ENCODE measurements at regions not wholly inside any gene's neighbourhood (a gene's known extent, or its start where the extent isn't known, plus 50 kb on each side); places are given as distances from the start of the nearest gene placed in this dataset.

DNA sequence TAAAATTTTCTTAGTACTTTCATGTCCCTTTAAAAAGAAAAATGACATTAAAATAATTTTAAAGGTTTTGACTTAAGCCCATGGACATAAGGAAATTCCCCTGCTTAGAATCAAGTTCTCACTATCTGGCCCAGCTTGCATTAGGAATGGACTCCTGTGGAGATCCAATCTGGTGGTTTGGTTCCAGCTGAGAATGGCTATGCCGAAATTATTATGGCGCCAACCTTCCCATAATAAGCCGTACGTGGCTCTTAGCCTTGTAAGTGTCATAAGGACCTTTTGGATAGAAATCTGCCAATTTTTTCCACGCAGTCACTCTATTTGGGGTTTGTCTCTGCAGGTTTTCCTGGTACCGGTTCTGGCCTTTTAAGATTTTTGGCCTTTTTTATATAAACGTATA lies 262.1 kb upstream of the MAF start:
- Histone ChIP-seq H3K18ac (ENCODE audit: low read length) (no peak overlapping the region), H3K4me1 (ENCODE audit: control insufficient read depth in 1 of 2, insufficient read depth in 2 of 2, low read length in 2 of 2) (no peaks in the 10 kb centered on the region), H4K12ac (ENCODE audit: low read depth, low read length) (no peak overlapping the region), H3K14ac (ENCODE audit: low read length) (no peak overlapping the region), H2AK5ac (ENCODE audit: low read length) (no peak overlapping the region), H3K9me3 (ENCODE audit: insufficient read depth, low read depth, low read length) (peaks cover 2% of the 10 kb centered on the region), H4K8ac (ENCODE audit: low read depth, low read length) (no peak overlapping the region), H3K27me3 (ENCODE audit: insufficient read depth, low read length) (no peaks in the 10 kb centered on the region), H3K4ac (ENCODE audit: low read depth, low read length) (no peak overlapping the region), H3K79me2 (ENCODE audit: control insufficient read depth, insufficient read depth, low read length, poor library complexity) (no peaks in the 10 kb centered on the region), H2AFZ (ENCODE audit: insufficient read depth, low read length, poor library complexity) (no peak overlapping the region), H2BK5ac (ENCODE audit: low read depth, low read length, poor library complexity) (no peak overlapping the region), H3K27ac (ENCODE audit: low read depth, low read length) (no peak overlapping the region), H3K4me2 (ENCODE audit: low read length) (no peak overlapping the region), H3K36me3 (ENCODE audit: control insufficient read depth in 1 of 2, insufficient read depth in 2 of 2, low read length in 2 of 2) (no peaks in the 10 kb centered on the region), H2BK12ac (ENCODE audit: low read length) (no peak overlapping the region), H3K23ac (ENCODE audit: low read length) (no peak overlapping the region), H3K79me1 (ENCODE audit: low read length) (no peaks in the 10 kb centered on the region), H3K9ac (ENCODE audit: low read length) (no peak overlapping the region), H2BK120ac (ENCODE audit: insufficient read depth, low read length, poor library complexity) (no peak overlapping the region), H4K91ac (ENCODE audit: low read depth, low read length) (no peak overlapping the region), H3K4me3 (ENCODE audit: low read depth, low read length) (no peak overlapping the region)
- WGBS (ENCODE audit: extremely low coverage, insufficient coverage, insufficient read length) = no CpG with 5 or more reads among the region's 7 CpGs
- no peak for DNase-seq

DNA sequence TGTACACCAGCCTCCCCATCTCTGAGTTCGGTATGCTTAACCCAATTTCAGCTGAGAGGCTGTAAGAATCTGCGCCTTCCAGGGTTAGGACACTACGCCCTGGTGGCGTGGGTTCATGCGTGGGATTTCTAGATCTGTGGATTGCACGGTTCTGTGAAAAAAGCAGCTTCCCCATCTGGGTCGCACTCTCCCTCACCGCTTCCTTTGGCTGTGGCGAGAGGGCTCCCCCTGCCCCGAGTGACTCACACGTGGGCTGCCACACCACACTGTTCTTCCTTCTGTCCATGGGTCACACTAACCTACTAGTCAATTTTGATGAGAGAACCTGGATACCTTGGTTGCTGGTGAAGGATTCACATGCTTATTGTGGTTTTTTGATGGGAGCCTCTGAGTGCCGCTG lies 256.0 kb upstream of the MAF start:
- no peak overlapping the region for H3K14ac ChIP-seq (ENCODE audit: low read length)
- H2BK5ac ChIP-seq (ENCODE audit: low read depth, low read length, poor library complexity) = no peak overlapping the region
- H4K8ac ChIP-seq (ENCODE audit: low read depth, low read length) = no peak overlapping the region
- no peak for DNase-seq
- no peak overlapping the region for H4K12ac ChIP-seq (ENCODE audit: low read depth, low read length)
- H3K23ac ChIP-seq (ENCODE audit: low read length) = no peak overlapping the region
- no peak overlapping the region for H3K4ac ChIP-seq (ENCODE audit: low read depth, low read length)
- H3K79me1 ChIP-seq (ENCODE audit: low read length) = no peaks in the 10 kb centered on the region
- H3K4me3 ChIP-seq (ENCODE audit: low read depth, low read length) = no peak overlapping the region
- no peak overlapping the region for H2AFZ ChIP-seq (ENCODE audit: insufficient read depth, low read length, poor library complexity)
- H4K91ac ChIP-seq (ENCODE audit: low read depth, low read length) = no peak overlapping the region
- H3K27me3 ChIP-seq (ENCODE audit: insufficient read depth, low read length) = no peaks in the 10 kb centered on the region
- no peak overlapping the region for H3K18ac ChIP-seq (ENCODE audit: low read length)
- H3K9me3 ChIP-seq (ENCODE audit: insufficient read depth, low read depth, low read length) = peaks cover 5% of the 10 kb centered on the region
- no CpG with 5 or more reads among the region's 12 CpGs for WGBS (ENCODE audit: extremely low coverage, insufficient coverage, insufficient read length)
- no peak overlapping the region for H3K27ac ChIP-seq (ENCODE audit: low read depth, low read length)
- H3K4me2 ChIP-seq (ENCODE audit: low read length) = no peak overlapping the region
- no peaks in the 10 kb centered on the region for H3K4me1 ChIP-seq (ENCODE audit: control insufficient read depth in 1 of 2, insufficient read depth in 2 of 2, low read length in 2 of 2)
- H2BK12ac ChIP-seq (ENCODE audit: low read length) = no peak overlapping the region
- H3K79me2 ChIP-seq (ENCODE audit: control insufficient read depth, insufficient read depth, low read length, poor library complexity) = no peaks in the 10 kb centered on the region
- no peaks in the 10 kb centered on the region for H3K36me3 ChIP-seq (ENCODE audit: control insufficient read depth in 1 of 2, insufficient read depth in 2 of 2, low read length in 2 of 2)
- H2BK120ac ChIP-seq (ENCODE audit: insufficient read depth, low read length, poor library complexity) = no peak overlapping the region
- H3K9ac ChIP-seq (ENCODE audit: low read length) = no peak overlapping the region
- no peak overlapping the region for H2AK5ac ChIP-seq (ENCODE audit: low read length)

DNA sequence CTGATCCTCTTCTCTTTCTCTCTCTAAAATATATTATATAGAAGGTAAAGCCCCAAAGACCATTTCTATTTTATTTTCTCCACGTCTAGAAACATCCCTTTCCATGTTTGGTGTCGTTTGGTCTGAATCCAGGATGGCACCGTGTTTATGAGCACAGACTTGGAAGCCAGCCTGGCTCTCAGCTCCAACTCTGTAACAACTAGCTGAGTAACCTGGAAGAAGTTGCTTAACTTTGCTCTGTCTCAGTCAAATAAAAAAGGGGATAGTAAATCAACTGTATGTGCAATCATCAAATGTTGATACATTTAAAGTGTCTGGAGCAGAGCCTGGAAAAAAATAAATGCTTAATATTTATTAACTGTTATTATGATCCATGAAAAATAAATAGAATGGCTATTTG lies 249.8 kb upstream of the MAF start:
- no CpG with 5 or more reads among the region's 3 CpGs for WGBS (ENCODE audit: extremely low coverage, insufficient coverage, insufficient read length)

DNA sequence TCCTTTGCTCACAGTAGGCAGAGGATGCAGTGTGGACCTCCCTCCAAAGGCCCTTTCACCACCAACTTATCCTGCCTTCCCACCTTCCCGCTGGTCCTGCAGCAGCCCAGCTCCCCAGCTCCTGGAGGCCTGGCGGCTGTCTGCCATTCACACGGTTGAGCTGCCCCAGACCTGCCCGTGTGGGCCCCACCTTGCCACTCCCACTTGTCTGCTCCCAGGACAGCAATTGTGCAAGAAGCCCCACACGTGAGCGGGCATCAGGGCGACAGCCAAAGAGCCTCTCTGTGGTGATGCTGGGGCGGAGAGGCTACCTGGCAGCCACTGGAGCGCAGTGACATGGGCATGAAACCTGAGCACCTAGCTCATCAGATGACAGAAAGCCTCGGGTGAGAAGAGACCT lies 248.6 kb upstream of the MAF start:
- no CpG with 5 or more reads among the region's 10 CpGs for WGBS (ENCODE audit: extremely low coverage, insufficient coverage, insufficient read length)
- Histone ChIP-seq H4K91ac (ENCODE audit: low read depth, low read length) (no peak overlapping the region), H3K14ac (ENCODE audit: low read length) (no peak overlapping the region), H3K27me3 (ENCODE audit: insufficient read depth, low read length) (no peaks in the 10 kb centered on the region), H3K27ac (ENCODE audit: low read depth, low read length) (no peak overlapping the region), H3K4ac (ENCODE audit: low read depth, low read length) (no peak overlapping the region), H3K4me1 (ENCODE audit: control insufficient read depth in 1 of 2, insufficient read depth in 2 of 2, low read length in 2 of 2) (no peaks in the 10 kb centered on the region), H2BK5ac (ENCODE audit: low read depth, low read length, poor library complexity) (no peak overlapping the region), H2AFZ (ENCODE audit: insufficient read depth, low read length, poor library complexity) (no peak overlapping the region), H3K18ac (ENCODE audit: low read length) (no peak overlapping the region), H3K36me3 (ENCODE audit: control insufficient read depth in 1 of 2, insufficient read depth in 2 of 2, low read length in 2 of 2) (no peaks in the 10 kb centered on the region), H3K4me3 (ENCODE audit: low read depth, low read length) (no peak overlapping the region), H4K12ac (ENCODE audit: low read depth, low read length) (no peak overlapping the region), H3K79me2 (ENCODE audit: control insufficient read depth, insufficient read depth, low read length, poor library complexity) (no peaks in the 10 kb centered on the region), H2BK12ac (ENCODE audit: low read length) (no peak overlapping the region), H4K8ac (ENCODE audit: low read depth, low read length) (no peak overlapping the region), H2AK5ac (ENCODE audit: low read length) (no peak overlapping the region), H3K23ac (ENCODE audit: low read length) (no peak overlapping the region), H2BK120ac (ENCODE audit: insufficient read depth, low read length, poor library complexity) (no peak overlapping the region), H3K9me3 (ENCODE audit: insufficient read depth, low read depth, low read length) (no peaks in the 10 kb centered on the region), H3K9ac (ENCODE audit: low read length) (no peak overlapping the region), H3K79me1 (ENCODE audit: low read length) (no peaks in the 10 kb centered on the region), H3K4me2 (ENCODE audit: low read length) (no peak overlapping the region)
- no peak for DNase-seq

More for the DNA sequence above, 249.8 kb upstream of the MAF start:
- Histone ChIP-seq H3K9ac (ENCODE audit: low read length) (no peak overlapping the region), H2BK12ac (ENCODE audit: low read length) (no peak overlapping the region), H4K12ac (ENCODE audit: low read depth, low read length) (no peak overlapping the region), H3K23ac (ENCODE audit: low read length) (no peak overlapping the region), H4K8ac (ENCODE audit: low read depth, low read length) (no peak overlapping the region), H2AK5ac (ENCODE audit: low read length) (no peak overlapping the region), H3K27me3 (ENCODE audit: insufficient read depth, low read length) (no peaks in the 10 kb centered on the region), H3K4ac (ENCODE audit: low read depth, low read length) (no peak overlapping the region), H2BK120ac (ENCODE audit: insufficient read depth, low read length, poor library complexity) (no peak overlapping the region), H2BK5ac (ENCODE audit: low read depth, low read length, poor library complexity) (no peak overlapping the region), H3K18ac (ENCODE audit: low read length) (no peak overlapping the region), H3K27ac (ENCODE audit: low read depth, low read length) (no peak overlapping the region), H3K79me1 (ENCODE audit: low read length) (no peaks in the 10 kb centered on the region), H4K91ac (ENCODE audit: low read depth, low read length) (no peak overlapping the region), H3K4me1 (ENCODE audit: control insufficient read depth in 1 of 2, insufficient read depth in 2 of 2, low read length in 2 of 2) (no peaks in the 10 kb centered on the region), H3K36me3 (ENCODE audit: control insufficient read depth in 1 of 2, insufficient read depth in 2 of 2, low read length in 2 of 2) (no peaks in the 10 kb centered on the region), H3K14ac (ENCODE audit: low read length) (no peak overlapping the region), H2AFZ (ENCODE audit: insufficient read depth, low read length, poor library complexity) (no peak overlapping the region), H3K9me3 (ENCODE audit: insufficient read depth, low read depth, low read length) (no peaks in the 10 kb centered on the region), H3K4me3 (ENCODE audit: low read depth, low read length) (no peak overlapping the region), H3K4me2 (ENCODE audit: low read length) (no peak overlapping the region), H3K79me2 (ENCODE audit: control insufficient read depth, insufficient read depth, low read length, poor library complexity) (no peaks in the 10 kb centered on the region)
- DNase-seq = no peak

Data from trophoblast cell (in vitro differentiated cells and primary cell).